HG03521 (cell line): ENCODE measurements at regions not wholly inside any gene's neighbourhood (a gene's known extent, or its start where the extent isn't known, plus 50 kb on each side); places are given as distances from the start of the nearest gene placed in this dataset.
"Not testable (repeated sequence)": the region's sequence is repeated elsewhere in the genome, so short reads cannot be mapped to it uniquely, and the experiment has no call there.

Experiments
- ATAC-seq: cut with Tn5 transposase; IDR thresholded peaks from one replicate; pipeline ENCODE4 v1.9.1; 2021; ENCODE audit warnings: mild to moderate bottlenecking, moderate library complexity; ENCODE audit not compliant: unreplicated experiment

DNA sequence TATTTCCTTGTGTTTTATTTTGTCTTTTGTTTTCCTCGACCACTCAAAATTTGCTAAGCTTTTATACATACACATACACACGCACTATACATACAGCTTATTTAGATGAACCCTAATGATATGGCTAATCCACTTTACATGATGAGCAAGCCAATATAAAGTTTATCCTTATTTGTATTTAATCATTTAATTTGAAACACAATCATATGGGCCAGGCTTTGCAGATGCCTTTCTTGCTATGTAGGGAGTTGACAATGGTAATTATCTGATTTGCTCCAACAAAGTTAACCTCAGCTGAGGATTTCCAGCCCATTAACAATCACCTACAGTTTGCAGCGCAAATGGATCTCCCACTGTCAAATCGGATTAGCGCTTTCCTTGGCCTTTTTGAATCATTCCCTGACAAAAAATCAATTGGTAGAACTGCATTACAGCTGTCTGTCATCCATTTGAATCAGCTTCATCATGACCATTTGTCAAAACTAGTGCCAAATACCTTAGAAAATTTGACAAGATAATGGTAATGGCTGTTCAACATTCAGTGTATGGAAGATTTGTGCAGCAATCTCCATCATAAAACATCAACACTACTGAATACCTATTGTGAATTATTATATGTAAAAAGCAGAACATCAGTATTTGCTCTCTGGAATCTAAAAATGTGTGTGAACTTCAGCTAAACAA lies 352.6 kb downstream of the MRPL39 start:
- ATAC-seq = no peak

GRCh38 chr21:25246546-25246945 lies 360.7 kb downstream of the MRPL39 start:
- ATAC-seq = no peak

- no peak for ATAC-seq
These were observed 362.5 kb downstream of the MRPL39 start for GRCh38 chr21:25244735-25245134.

GRCh38 chr21:25243808-25244207 lies 363.5 kb downstream of the MRPL39 start:
- no peak for ATAC-seq

DNA sequence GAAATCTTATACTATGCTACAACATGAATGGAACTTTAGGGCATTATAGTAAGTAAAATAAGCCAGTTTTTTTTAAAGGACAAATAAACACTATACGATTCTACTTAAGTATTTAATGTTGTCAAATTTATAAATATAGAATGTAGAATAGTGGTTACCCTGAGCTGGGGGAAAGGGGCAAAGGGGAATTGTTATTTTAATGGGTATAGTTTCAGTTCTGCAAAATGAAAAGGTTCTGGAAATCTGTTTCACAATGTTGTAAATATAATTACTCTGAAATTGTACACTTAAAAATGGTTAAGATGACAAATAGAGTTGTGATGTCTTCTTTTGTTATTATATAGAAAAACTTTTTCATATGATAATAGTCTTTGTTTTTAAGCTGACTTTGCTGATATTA lies 366.3 kb downstream of the MRPL39 start:
- no peak for ATAC-seq

- ATAC-seq = no peak
These were observed 372.2 kb downstream of the MRPL39 start for GRCh38 chr21:25234857-25235801.

DNA sequence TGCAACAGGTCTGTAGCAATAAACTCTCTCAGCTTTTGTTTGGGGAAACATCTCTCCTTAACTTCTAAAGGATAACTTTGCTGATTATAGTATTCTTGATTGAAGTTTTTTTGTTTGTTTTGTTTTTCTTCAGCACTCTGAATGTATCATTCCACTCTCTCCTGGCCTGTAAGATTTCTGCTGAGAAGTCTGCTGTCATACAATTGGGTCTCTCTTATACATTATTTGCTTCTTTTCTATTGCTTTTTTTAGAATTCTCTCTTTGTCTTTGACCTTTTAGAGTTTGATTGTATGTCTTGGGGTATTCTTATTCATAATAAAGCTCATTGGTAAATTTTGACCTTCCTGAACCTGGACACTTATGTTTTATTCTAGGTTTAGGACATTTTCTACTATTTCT lies 386.3 kb downstream of the MRPL39 start:
- ATAC-seq = no peak

DNA sequence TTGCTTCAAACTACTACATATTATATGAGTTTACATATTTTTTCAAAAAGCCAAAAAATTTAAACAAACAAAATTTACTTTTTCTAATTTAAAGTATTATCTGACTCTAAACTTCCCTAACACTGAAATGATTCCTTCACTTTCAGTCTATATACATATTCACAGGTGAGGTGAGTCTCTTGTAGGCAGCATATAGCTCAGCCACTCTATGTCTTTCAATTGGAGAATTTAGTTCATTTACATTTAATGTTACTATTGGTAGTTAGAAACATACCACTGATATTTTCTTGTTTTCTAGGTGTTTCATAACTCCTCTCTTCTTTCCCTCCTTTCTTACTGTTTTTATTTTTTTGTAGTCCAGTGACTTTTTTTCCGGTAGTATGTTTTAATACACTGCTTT lies 387.1 kb downstream of the MRPL39 start:
- no peak for ATAC-seq

GRCh38 chr21:25215698-25216384 lies 391.4 kb downstream of the MRPL39 start:
- ATAC-seq = peak; percentile 91

GRCh38 chr21:25214676-25215075 lies 392.6 kb downstream of the MRPL39 start:
- ATAC-seq = no peak

DNA sequence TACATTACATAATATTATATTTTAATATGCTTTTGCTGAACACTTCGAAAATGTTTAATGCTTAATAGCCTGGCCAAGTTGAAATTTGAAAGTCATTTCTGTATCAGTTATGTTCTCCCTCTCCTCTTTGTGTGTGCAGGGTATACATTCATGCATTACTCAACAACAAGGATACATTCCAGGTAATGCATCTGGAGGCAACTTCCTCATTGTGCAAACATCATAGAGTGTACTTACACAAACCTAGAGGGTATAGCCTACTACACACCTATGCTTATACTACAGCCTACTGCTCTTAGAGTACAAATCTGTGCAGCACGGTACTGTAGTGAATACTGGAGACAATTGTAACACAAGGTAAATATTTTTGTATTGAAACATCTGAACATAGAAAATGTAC lies 407.3 kb downstream of the MRPL39 start:
- no peak for ATAC-seq

- ATAC-seq = peak; percentile 55
These were observed 416.1 kb downstream of the MRPL39 start for GRCh38 chr21:25191141-25191540.

GRCh38 chr21:25189497-25189896 lies 417.8 kb downstream of the MRPL39 start:
- ATAC-seq = no peak

DNA sequence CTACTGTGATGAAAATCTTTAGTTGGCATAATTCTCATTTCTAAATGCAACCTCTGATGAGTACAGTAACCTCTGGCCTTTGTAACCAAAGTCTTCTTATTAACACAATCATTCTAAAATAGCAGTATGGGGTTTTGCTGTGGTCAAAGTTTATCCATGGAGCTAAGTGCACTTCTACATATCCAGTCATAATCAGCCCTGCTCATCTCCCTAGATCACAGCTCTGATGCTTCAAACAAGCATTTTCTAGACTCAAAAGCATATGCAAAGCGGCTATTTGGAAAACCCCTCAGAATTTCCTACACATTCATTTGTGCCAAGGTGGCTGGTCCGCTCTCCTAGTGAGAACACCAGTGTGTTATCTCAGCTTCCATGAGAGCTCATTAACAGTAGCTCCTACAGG lies 418.6 kb downstream of the MRPL39 start:
- peak; percentile 53 for ATAC-seq

DNA sequence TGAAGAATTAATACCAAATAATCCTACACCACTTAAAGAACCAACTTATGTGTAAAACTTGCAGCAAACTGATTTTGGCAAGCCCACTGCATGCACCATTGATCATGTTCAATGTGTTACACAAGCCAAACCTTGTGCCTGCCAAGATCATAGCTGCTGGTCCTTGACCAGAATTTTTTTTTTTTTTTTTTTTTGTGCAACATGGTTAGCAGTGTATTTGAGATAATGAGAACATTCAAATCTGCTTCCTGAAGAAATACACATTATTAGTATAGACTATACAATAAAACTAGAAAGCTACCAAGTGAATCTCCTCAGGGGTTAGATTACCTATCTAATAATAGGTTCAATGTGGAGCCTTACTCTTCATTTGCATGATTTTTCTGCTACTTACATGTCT lies 421.0 kb downstream of the MRPL39 start:
- no peak for ATAC-seq

DNA sequence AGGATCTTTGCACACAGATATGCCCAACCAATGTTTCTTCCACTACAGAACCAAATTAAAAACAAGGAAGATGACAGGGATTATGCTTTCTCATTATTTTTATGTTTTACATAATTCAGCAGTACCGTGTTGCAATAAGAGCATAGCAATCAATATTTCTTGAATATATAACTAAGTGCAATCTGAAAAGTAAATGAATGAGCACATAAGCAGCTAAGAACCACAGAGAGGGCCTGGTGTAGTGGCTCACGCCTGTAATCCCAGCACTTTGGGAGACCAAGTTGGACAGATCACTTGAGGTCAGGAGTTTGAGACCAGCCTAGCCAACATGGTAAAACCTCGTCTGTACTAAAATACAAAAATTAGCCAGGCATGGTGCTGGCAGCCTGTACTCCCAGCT lies 423.7 kb downstream of the MRPL39 start:
- no peak for ATAC-seq

DNA sequence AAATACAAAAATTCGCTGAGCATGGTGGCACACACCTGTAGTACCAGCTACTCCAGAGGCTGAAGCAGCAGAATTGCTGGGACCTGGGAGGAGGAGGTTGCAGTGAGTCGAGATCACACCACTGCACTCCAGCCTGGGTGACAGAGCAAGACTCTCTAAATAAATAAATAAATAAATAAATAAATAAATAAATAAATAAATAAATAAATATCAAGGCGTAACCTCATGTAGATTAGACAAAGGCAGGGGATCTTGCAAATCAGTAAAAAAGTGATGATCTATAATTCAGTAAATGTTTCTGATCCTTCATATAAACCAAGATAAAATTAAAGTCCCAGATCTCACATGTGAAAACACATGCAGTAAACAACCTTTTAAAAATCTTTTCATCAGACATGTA lies 425.6 kb downstream of the MRPL39 start:
- ATAC-seq = not testable (repeated sequence)

- ATAC-seq = no peak
These were observed 428.2 kb downstream of the MRPL39 start for GRCh38 chr21:25179116-25179515.

DNA sequence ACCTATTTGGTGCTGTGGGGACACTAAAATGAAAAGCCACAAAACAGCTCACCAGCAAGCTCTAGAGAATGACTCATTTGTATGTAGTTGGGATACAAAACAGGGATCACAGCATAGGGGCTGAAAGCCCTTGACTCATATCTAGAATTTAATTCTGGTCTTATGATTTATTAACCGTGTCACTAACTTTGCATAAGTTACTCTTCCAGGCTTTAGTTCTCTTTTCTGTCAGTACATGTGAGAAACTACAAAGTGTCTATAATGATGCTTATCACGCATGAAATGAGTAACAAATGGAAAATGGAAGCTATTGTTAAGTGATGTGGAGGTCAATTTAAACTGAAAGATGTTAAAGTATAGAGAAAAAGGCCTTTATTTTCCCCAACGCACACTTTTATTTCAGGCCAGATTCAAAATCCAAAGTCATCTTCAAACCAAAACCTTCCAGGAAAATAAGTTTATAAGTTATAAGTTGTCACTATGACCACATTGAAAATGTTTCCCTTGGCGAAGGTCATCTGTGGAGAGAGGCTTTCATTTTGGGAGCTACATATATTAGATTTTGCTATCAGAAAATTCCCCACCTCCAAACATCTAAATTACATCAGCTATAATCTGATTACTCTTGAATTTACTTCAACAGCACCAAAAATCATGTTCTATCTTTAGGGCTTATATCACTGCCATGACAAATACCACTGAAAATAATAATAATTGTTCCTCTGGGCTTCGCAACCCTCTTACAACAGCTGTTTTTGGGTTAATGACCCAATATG lies 430.5 kb downstream of the MRPL39 start:
- peak; percentile 86 for ATAC-seq

DNA sequence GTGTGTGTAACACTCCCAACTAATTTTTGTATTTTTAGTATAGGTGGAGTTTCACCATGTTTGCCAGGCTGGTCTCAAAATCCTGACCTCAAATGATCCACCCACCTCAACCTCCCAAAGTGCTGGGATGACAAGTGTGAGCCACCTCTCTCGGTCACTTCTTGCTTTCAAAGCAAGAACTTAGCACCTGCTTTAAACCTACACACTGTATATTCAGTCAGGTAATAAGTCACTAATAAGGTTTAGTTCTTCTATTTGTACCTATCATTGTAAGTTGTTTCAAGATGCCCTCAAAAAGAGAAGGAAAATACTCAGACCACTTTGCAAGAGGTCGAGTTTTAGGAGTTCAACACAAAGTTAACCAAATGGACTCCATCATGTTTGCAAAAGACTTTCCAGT lies 431.3 kb downstream of the MRPL39 start:
- peak; percentile 35 for ATAC-seq

DNA sequence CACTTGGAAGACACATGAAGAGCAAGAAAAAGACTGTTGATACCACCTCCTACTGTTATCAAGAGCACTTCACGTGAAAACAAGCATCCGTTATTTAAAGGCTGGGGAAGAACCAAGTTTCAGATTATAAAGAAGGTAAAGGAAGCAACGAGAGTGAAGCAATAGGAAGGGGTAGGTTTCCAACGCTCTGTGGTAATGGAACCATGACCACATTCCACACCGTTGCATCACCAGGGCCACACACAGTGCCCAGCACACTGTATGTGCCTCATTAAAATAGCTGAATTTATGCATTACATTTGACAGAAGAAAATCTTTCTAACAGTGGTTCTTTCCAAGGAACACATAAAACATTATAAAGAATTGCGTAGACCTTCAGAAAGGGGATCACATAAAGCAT lies 435.8 kb downstream of the MRPL39 start:
- ATAC-seq = no peak
